ENCODE measurements at regions not wholly inside any gene's neighbourhood (a gene's known extent, or its start where the extent isn't known, plus 50 kb on each side); places are given as distances from the start of the nearest gene placed in this dataset.

- intact Hi-C loops (cut with micrococcal nuclease; ENCODE audit: unreplicated experiment): no loop called here
- Histone ChIP-seq H3K4me1 (ENCODE audit: insufficient read depth, low read length) (no peaks in the 10 kb centered on the region), H3K36me3 (replicated peaks in 1 of 2; ENCODE audit: control insufficient read depth in 1 of 2, insufficient read depth in 2 of 2, low read length in 2 of 2) (no peaks in the 10 kb centered on the region), H3K4me3 (replicated peaks in 1 of 3; ENCODE audit: insufficient read depth in 1 of 3, low read depth in 2 of 3, low read length in 3 of 3) (no peak overlapping the region), H2AFZ (ENCODE audit: low read length) (no peak overlapping the region), H3K27ac (ENCODE audit: extremely low read length, insufficient read depth, low read length) (no peak overlapping the region), H3K4me2 (ENCODE audit: low read depth, low read length) (no peak overlapping the region), H3K9ac (ENCODE audit: insufficient read depth, low read depth, low read length) (no peak overlapping the region), H3K9me3 (ENCODE audit: low read length) (peaks cover 4% of the 10 kb centered on the region; the same call in 1 of the 2 replicates), H4K20me1 (ENCODE audit: insufficient read depth, low read length) (no peaks in the 10 kb centered on the region), H3K27me3 (ENCODE audit: control insufficient read depth in 1 of 2, insufficient read depth in 2 of 2, low read length in 2 of 2) (no peaks in the 10 kb centered on the region), H3K79me2 (ENCODE audit: insufficient read depth, low read length) (no peaks in the 10 kb centered on the region)
- no peak for ATAC-seq
- no TSS peak for BruUV-seq (replicated peaks)
- DNase-seq (ENCODE audit: low spot score): no peak
- ChIA-PET CTCF (ENCODE audit: low intra/inter-chr PET ratio, low total read pairs) (no interaction called here), POLR2A (no interaction called here)
- FAIRE-seq: no peak
- no peak for TF ChIP-seq AFF4 (CRISPR knock-in tag; IDR thresholded peaks at IDR 0.05)
- TF ChIP-seq ZNF503 (CRISPR knock-in tag; IDR thresholded peaks at IDR 0.05): no peak
- TF ChIP-seq TBP (CRISPR knock-in tag; IDR thresholded peaks at IDR 0.05): no peak
- no peak for TF ChIP-seq IRX3 (CRISPR knock-in tag; IDR thresholded peaks at IDR 0.05; ENCODE audit: borderline replicate concordance, low read depth)
- TF ChIP-seq TP53 (CRISPR knock-in tag; conservative IDR thresholded peaks at IDR 0.05): no peak
- no peak for TF ChIP-seq ZNF282 (IDR thresholded peaks at IDR 0.05; ENCODE audit: partially characterized antibody)
- no peak for TF ChIP-seq KDM4B (CRISPR knock-in tag; IDR thresholded peaks at IDR 0.05)
- TF ChIP-seq ZNF713 (CRISPR knock-in tag; IDR thresholded peaks at IDR 0.05): no peak
- TF ChIP-seq GLMP (CRISPR knock-in tag; IDR thresholded peaks at IDR 0.05; ENCODE audit: borderline replicate concordance): no peak
- TF ChIP-seq NFATC3 (CRISPR knock-in tag; IDR thresholded peaks at IDR 0.05): no peak
- TF ChIP-seq NRL (CRISPR knock-in tag; IDR thresholded peaks at IDR 0.05; ENCODE audit: borderline replicate concordance): no peak
- TF ChIP-seq HES4 (CRISPR knock-in tag; IDR thresholded peaks at IDR 0.05; ENCODE audit: borderline replicate concordance): no peak
- no peak for TF ChIP-seq DR1 (CRISPR knock-in tag; IDR thresholded peaks at IDR 0.05)
- TF ChIP-seq CREB3 (CRISPR knock-in tag; IDR thresholded peaks at IDR 0.05): no peak
- 3% methylated on average over 3 of the region's 3 CpGs for WGBS (ENCODE audit: low lambda C conversion rate)
- in situ Hi-C loops (cut with HindIII; ENCODE audit: extremely low pct_ligation_motif_present, low pct_unique_long_range_greater_than_20kb): no loop called here
These were observed 820.6 kb downstream of the CDH8 start for GRCh38 chr16:61215605-61216004.

Data from HepG2 (cell line).